ENCODE measurements at regions not wholly inside any gene's neighbourhood (a gene's known extent, or its start where the extent isn't known, plus 50 kb on each side); places are given as distances from the start of the nearest gene placed in this dataset.

GRCh38 chr10:113245286-113245685, 295.2 kb downstream of the TCF7L2 start:
- Histone ChIP-seq H3K9ac (ENCODE audit: low read length) (no peak overlapping the region), H3K27ac (ENCODE audit: low read length) (no peak overlapping the region), H3K4me3 (ENCODE audit: low read length) (no peak overlapping the region), H3K79me2 (replicated peaks; ENCODE audit: insufficient read depth, low read length) (no peaks in the 10 kb centered on the region), H3K27me3 (ENCODE audit: insufficient read depth, low read depth, low read length) (no peaks in the 10 kb centered on the region), H3K9me2 (ENCODE audit: insufficient read depth, low read length) (no peaks in the 10 kb centered on the region), H3F3A (ENCODE audit: insufficient read depth, low read length, poor library complexity, severe bottlenecking) (no peaks in the 10 kb centered on the region), H4K20me1 (ENCODE audit: insufficient read depth) (no peaks in the 10 kb centered on the region), H3K4me2 (ENCODE audit: low read length) (no peak overlapping the region), H3K9me3 (ENCODE audit: low read length) (no peaks in the 10 kb centered on the region), H3K36me3 (ENCODE audit: insufficient read depth, low read length) (no peaks in the 10 kb centered on the region), H2AFZ (ENCODE audit: low read depth, low read length) (no peak overlapping the region)
- TF ChIP-seq MXI1 (conservative IDR thresholded peaks at IDR 0.05; ENCODE audit: poor library complexity, severe bottlenecking): no peak
- no peak for TF ChIP-seq CTCF (IDR thresholded peaks at IDR 0.05; ENCODE audit: poor library complexity, severe bottlenecking)
- TF ChIP-seq RAD21 (conservative IDR thresholded peaks at IDR 0.05): no peak
- no peak for TF ChIP-seq REST (IDR thresholded peaks at IDR 0.05; ENCODE audit: borderline replicate concordance)
- no peak for TF ChIP-seq SMC3 (conservative IDR thresholded peaks at IDR 0.05; ENCODE audit: poor library complexity)
- TF ChIP-seq TAF1 (IDR thresholded peaks at IDR 0.05; ENCODE audit: low read depth): no peak
- no peak for TF ChIP-seq EP300 (conservative IDR thresholded peaks at IDR 0.05; ENCODE audit: poor library complexity, severe bottlenecking)
- TF ChIP-seq EZH2 (IDR thresholded peaks at IDR 0.05; ENCODE audit: borderline replicate concordance, insufficient read depth, low read length, poor library complexity, severe bottlenecking): no peak
- no peak for TF ChIP-seq POLR2AphosphoS5 (IDR thresholded peaks at IDR 0.05)

GRCh38 chr10:113247050-113247449, 297.0 kb downstream of the TCF7L2 start:
- no peaks in the 10 kb centered on the region for H3K9me2 ChIP-seq (ENCODE audit: insufficient read depth, low read length)

More at GRCh38 chr10:113247050-113247449, 297.0 kb downstream of the TCF7L2 start:
- Histone ChIP-seq H3F3A (ENCODE audit: insufficient read depth, low read length, poor library complexity, severe bottlenecking) (no peaks in the 10 kb centered on the region), H3K27ac (ENCODE audit: low read length) (no peak overlapping the region), H2AFZ (ENCODE audit: low read depth, low read length) (no peak overlapping the region), H3K9ac (ENCODE audit: low read length) (no peak overlapping the region), H3K9me3 (ENCODE audit: low read length) (no peaks in the 10 kb centered on the region), H3K4me2 (ENCODE audit: low read length) (no peak overlapping the region), H3K27me3 (ENCODE audit: insufficient read depth, low read depth, low read length) (no peaks in the 10 kb centered on the region), H4K20me1 (ENCODE audit: insufficient read depth) (no peaks in the 10 kb centered on the region), H3K79me2 (replicated peaks; ENCODE audit: insufficient read depth, low read length) (no peaks in the 10 kb centered on the region), H3K4me3 (ENCODE audit: low read length) (no peak overlapping the region), H3K36me3 (ENCODE audit: insufficient read depth, low read length) (no peaks in the 10 kb centered on the region)
- no peak for TF ChIP-seq EP300 (conservative IDR thresholded peaks at IDR 0.05; ENCODE audit: poor library complexity, severe bottlenecking)
- TF ChIP-seq MXI1 (conservative IDR thresholded peaks at IDR 0.05; ENCODE audit: poor library complexity, severe bottlenecking): no peak
- TF ChIP-seq RAD21 (conservative IDR thresholded peaks at IDR 0.05): no peak
- TF ChIP-seq REST (IDR thresholded peaks at IDR 0.05; ENCODE audit: borderline replicate concordance): no peak
- no peak for TF ChIP-seq EZH2 (IDR thresholded peaks at IDR 0.05; ENCODE audit: borderline replicate concordance, insufficient read depth, low read length, poor library complexity, severe bottlenecking)
- TF ChIP-seq TAF1 (IDR thresholded peaks at IDR 0.05; ENCODE audit: low read depth): no peak
- no peak for TF ChIP-seq POLR2AphosphoS5 (IDR thresholded peaks at IDR 0.05)
